Fibroblast of lung (primary cell): ENCODE measurements at regions not wholly inside any gene's neighbourhood (a gene's known extent, or its start where the extent isn't known, plus 50 kb on each side); places are given as distances from the start of the nearest gene placed in this dataset.

ENCODE experiments used
- DNase-seq, 2 donors: peaks; one replicate each; pipeline versions ENCODE4 v3.0.0 to v3.0.0-alpha.2; 2010; ENCODE audit warnings: low read depth in 2 of 2
- H2AFZ ChIP-seq: 2 replicates; pipeline ENCODE4 v1.5.1; 2012; ENCODE audit warnings: low read length, control low read depth, inconsistent platforms
- H3K27ac ChIP-seq: 2 replicates; pipeline ENCODE4 v1.5.1; 2011; ENCODE audit warnings: low read length, control low read depth; ENCODE audit not compliant: insufficient read depth
- H3K27me3 ChIP-seq: 2 replicates; pipeline ENCODE4 v1.5.1; 2011; ENCODE audit warnings: mild to moderate bottlenecking, low read length; ENCODE audit not compliant: control insufficient read depth, insufficient read depth
- H3K36me3 ChIP-seq: 2 replicates; pipeline ENCODE4 v1.5.1; 2011; ENCODE audit warnings: low read length; ENCODE audit not compliant: control insufficient read depth, insufficient read depth
- H3K4me1 ChIP-seq: 2 replicates; pipeline ENCODE4 v1.5.1; 2011; ENCODE audit warnings: low read length; ENCODE audit not compliant: control insufficient read depth, insufficient read depth; ENCODE audit errors: extremely low read depth
- H3K4me2 ChIP-seq: 2 replicates; pipeline ENCODE4 v1.5.1; 2011; ENCODE audit warnings: low read length, control low read depth; ENCODE audit not compliant: insufficient read depth; ENCODE audit errors: extremely low read depth
- H3K4me3 ChIP-seq, 4 experiments: fragments of 200-600 bp in 1 of 4; sonication (generic) in 1 of 4; replicated peaks in 1 of 4; 2 replicates each; pipeline ENCODE4 v1.5.1; 2011 to 2016; ENCODE audit warnings: low read length in 4 of 4, low read depth in 3 of 4, mild to moderate bottlenecking in 3 of 4, control low read depth in 2 of 4, inconsistent platforms in 1 of 4, mixed read lengths in 1 of 4; ENCODE audit not compliant: insufficient read depth in 1 of 4; ENCODE audit errors: control extremely low read depth in 1 of 4
- H3K79me2 ChIP-seq: 2 replicates; pipeline ENCODE4 v1.5.1; 2012; ENCODE audit warnings: mild to moderate bottlenecking, low read length, inconsistent platforms; ENCODE audit not compliant: control insufficient read depth, insufficient read depth
- H3K9ac ChIP-seq: 2 replicates; pipeline ENCODE4 v1.5.1; 2011; ENCODE audit warnings: mild to moderate bottlenecking, low read length, control low read depth; ENCODE audit not compliant: insufficient read depth
- H3K9me3 ChIP-seq: 2 replicates; pipeline ENCODE4 v1.5.1; 2012; ENCODE audit warnings: low read depth, low read length; ENCODE audit not compliant: control insufficient read depth, insufficient read depth
- H4K20me1 ChIP-seq: 2 replicates; pipeline ENCODE4 v1.5.1; 2011; ENCODE audit warnings: low read length; ENCODE audit not compliant: control insufficient read depth, insufficient read depth; ENCODE audit errors: extremely low read depth
- EZH2 ChIP-seq: IDR thresholded peaks from 2 replicates; pipeline ENCODE4 v1.5.1; 2012; ENCODE audit warnings: low read length, control low read depth, mild to moderate bottlenecking; ENCODE audit errors: missing control alignments
- TF ChIP-seq, protein P1 (sequence below), 2 donors: IDR thresholded peaks in 1 of 2; conservative IDR thresholded peaks in 1 of 2; 1 replicate in 1 of 2; 2 replicates in 1 of 2; pipeline ENCODE4 v1.5.1; 2011 to 2012; ENCODE audit warnings: low read length in 2 of 2, control low read depth in 1 of 2, inconsistent platforms in 1 of 2, low read depth in 1 of 2, mild to moderate bottlenecking in 1 of 2

DNA sequence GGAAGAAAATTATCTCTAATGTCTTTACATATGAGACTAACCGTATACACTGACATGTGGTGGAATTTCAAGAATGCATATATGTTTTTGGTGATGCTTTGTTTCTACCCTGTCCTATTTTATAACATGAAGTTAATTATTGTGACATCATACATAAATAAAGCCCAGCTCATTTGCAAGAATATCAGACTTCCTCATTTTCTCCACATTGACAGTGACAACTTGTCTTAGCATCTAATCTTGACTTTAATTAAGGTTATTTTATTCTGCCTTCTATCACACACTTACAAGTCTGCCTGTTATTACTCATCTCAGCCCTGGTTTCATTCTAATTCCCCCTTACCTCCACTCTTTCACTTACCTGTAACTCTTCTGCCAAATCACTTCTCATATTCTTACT lies 140.6 kb upstream of the STARD13 start:
- TF ChIP-seq EZH2: no peak
- TF ChIP-seq, protein P1, sequence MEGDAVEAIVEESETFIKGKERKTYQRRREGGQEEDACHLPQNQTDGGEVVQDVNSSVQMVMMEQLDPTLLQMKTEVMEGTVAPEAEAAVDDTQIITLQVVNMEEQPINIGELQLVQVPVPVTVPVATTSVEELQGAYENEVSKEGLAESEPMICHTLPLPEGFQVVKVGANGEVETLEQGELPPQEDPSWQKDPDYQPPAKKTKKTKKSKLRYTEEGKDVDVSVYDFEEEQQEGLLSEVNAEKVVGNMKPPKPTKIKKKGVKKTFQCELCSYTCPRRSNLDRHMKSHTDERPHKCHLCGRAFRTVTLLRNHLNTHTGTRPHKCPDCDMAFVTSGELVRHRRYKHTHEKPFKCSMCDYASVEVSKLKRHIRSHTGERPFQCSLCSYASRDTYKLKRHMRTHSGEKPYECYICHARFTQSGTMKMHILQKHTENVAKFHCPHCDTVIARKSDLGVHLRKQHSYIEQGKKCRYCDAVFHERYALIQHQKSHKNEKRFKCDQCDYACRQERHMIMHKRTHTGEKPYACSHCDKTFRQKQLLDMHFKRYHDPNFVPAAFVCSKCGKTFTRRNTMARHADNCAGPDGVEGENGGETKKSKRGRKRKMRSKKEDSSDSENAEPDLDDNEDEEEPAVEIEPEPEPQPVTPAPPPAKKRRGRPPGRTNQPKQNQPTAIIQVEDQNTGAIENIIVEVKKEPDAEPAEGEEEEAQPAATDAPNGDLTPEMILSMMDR (conservative IDR thresholded peaks at IDR 0.05 in 1 of 2, IDR thresholded peaks at IDR 0.05 in 1 of 2; ENCODE audit: low read depth in 1 of 2, low read length in 2 of 2): no peak

GRCh38 chr13:33433316-33433715 lies 147.8 kb upstream of the STARD13 start:
- H3K27ac ChIP-seq: no peak overlapping the region
- no peaks in the 10 kb centered on the region for H3K9me3 ChIP-seq
- H2AFZ ChIP-seq: no peak overlapping the region
- H3K36me3 ChIP-seq: no peaks in the 10 kb centered on the region
- no peak for TF ChIP-seq EZH2
- TF ChIP-seq, protein P1 (conservative IDR thresholded peaks at IDR 0.05 in 1 of 2, IDR thresholded peaks at IDR 0.05 in 1 of 2; ENCODE audit: low read depth in 1 of 2, low read length in 2 of 2): no peak
- H3K4me2 ChIP-seq: no peak overlapping the region
- no peaks in the 10 kb centered on the region for H3K27me3 ChIP-seq
- H3K4me3 ChIP-seq: no peak overlapping the region
- no peaks in the 10 kb centered on the region for H4K20me1 ChIP-seq
- no peak overlapping the region for H3K9ac ChIP-seq
- no peak for DNase-seq
- no peaks in the 10 kb centered on the region for H3K79me2 ChIP-seq
- no peaks in the 10 kb centered on the region for H3K4me1 ChIP-seq

More for the DNA sequence above, 140.6 kb upstream of the STARD13 start:
- H3K9ac ChIP-seq: no peak overlapping the region
- no peak overlapping the region for H3K27ac ChIP-seq
- H3K9me3 ChIP-seq: no peaks in the 10 kb centered on the region
- no peaks in the 10 kb centered on the region for H3K27me3 ChIP-seq
- H3K4me3 ChIP-seq: no peak overlapping the region
- DNase-seq: no peak
- H3K36me3 ChIP-seq: no peaks in the 10 kb centered on the region
- H3K4me1 ChIP-seq: no peaks in the 10 kb centered on the region
- H3K4me2 ChIP-seq: no peak overlapping the region
- H2AFZ ChIP-seq: no peak overlapping the region
- H3K79me2 ChIP-seq: no peaks in the 10 kb centered on the region
- H4K20me1 ChIP-seq: no peaks in the 10 kb centered on the region

DNA sequence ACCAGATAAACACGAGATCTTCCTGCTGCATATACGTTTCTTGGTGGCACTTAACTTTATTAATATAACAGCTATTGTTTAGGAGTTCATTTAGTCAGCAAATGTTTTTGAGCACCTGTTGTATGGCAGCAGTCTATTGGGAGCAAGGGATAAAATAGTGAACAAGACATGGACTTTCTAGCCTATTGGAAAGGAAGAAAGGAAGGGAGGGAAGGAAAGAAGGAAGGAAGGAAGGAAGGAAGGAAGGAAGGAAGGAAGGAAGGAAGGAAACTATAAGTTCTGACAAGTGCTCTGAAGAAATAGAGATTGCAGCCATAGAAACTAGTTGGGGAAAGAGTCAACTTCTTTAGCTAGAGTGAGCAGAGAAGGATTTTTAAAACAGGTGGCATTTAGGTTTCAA lies 149.1 kb upstream of the STARD13 start:
- DNase-seq: no peak
- H3K9me3 ChIP-seq: no peaks in the 10 kb centered on the region
- H3K4me1 ChIP-seq: no peaks in the 10 kb centered on the region
- no peaks in the 10 kb centered on the region for H3K36me3 ChIP-seq
- no peaks in the 10 kb centered on the region for H3K79me2 ChIP-seq
- no peaks in the 10 kb centered on the region for H3K27me3 ChIP-seq
- H4K20me1 ChIP-seq: no peaks in the 10 kb centered on the region
- H3K4me2 ChIP-seq: no peak overlapping the region
- no peak overlapping the region for H3K9ac ChIP-seq
- H3K27ac ChIP-seq: no peak overlapping the region
- H2AFZ ChIP-seq: no peak overlapping the region
- TF ChIP-seq, protein P1 (conservative IDR thresholded peaks at IDR 0.05 in 1 of 2, IDR thresholded peaks at IDR 0.05 in 1 of 2; ENCODE audit: low read depth in 1 of 2, low read length in 2 of 2): no peak
- no peak for TF ChIP-seq EZH2
- no peak overlapping the region for H3K4me3 ChIP-seq
